CD4-positive, alpha-beta memory T cell (primary cell): ENCODE measurements at regions not wholly inside any gene's neighbourhood (a gene's known extent, or its start where the extent isn't known, plus 50 kb on each side); places are given as distances from the start of the nearest gene placed in this dataset.

ENCODE experiments used
- CTCF ChIA-PET: fragments of 350-600 bp; sonication (Branson Sonifier 250); formaldehyde crosslinking; loops from one replicate; lab custom pipeline; 2021; ENCODE audit warnings: inconsistent platforms; ENCODE audit not compliant: partially characterized antibody; lab: Charles Lee
- POLR2A ChIA-PET: fragments of 350-600 bp; sonication (Branson Sonifier 250); formaldehyde crosslinking; loops from one replicate; lab custom pipeline; 2021; ENCODE audit not compliant: partially characterized antibody; lab: Charles Lee
- DNase-seq, 5 donors: peaks; one replicate each; pipeline versions ENCODE4 v3.0.0 to v3.0.0-alpha.2; 2020 to 2022; ENCODE audit warnings: mixed read lengths in 1 of 5
- H3K27ac ChIP-seq: one replicate; pipeline ENCODE4 v1.7.0; 2013; ENCODE audit warnings: low read depth, low read length
- H3K27me3 ChIP-seq: 2 replicates; pipeline ENCODE4 v1.7.0; 2013; ENCODE audit warnings: mild to moderate bottlenecking, low read length, moderate library complexity; ENCODE audit not compliant: insufficient read depth
- H3K36me3 ChIP-seq: 2 replicates; pipeline ENCODE4 v1.7.0; 2013; ENCODE audit warnings: mild to moderate bottlenecking, low read length, moderate library complexity; ENCODE audit not compliant: insufficient read depth
- H3K4me1 ChIP-seq: 2 replicates; pipeline ENCODE4 v1.7.0; 2013; ENCODE audit warnings: mild to moderate bottlenecking, low read length, moderate library complexity; ENCODE audit not compliant: insufficient read depth
- H3K4me3 ChIP-seq, 2 donors: one replicate each; pipeline ENCODE4 v1.7.0; 2013; ENCODE audit warnings: low read length in 2 of 2, mild to moderate bottlenecking in 1 of 2
- H3K9me3 ChIP-seq, 2 donors: one replicate each; pipeline ENCODE4 v1.7.0; 2013; ENCODE audit warnings: low read length in 2 of 2, control low read depth in 1 of 2; ENCODE audit not compliant: control insufficient read depth in 1 of 2
- H3K27ac Mint-ChIP-seq, 7 donors: one replicate each; pipeline ENCODE4 v1.8.0; 2020 to 2021; ENCODE audit warnings: mixed read lengths in 7 of 7, mild to moderate bottlenecking in 6 of 7, inconsistent platforms in 3 of 7, moderate library complexity in 3 of 7
- H3K27me3 Mint-ChIP-seq, 2 donors: one replicate each; pipeline ENCODE4 v1.8.0; 2020 to 2021; ENCODE audit warnings: mixed read lengths in 2 of 2
- H3K36me3 Mint-ChIP-seq, 2 donors: one replicate each; pipeline ENCODE4 v1.8.0; 2020 to 2021; ENCODE audit warnings: mixed read lengths in 2 of 2, inconsistent platforms in 1 of 2, mild to moderate bottlenecking in 1 of 2
- H3K4me1 Mint-ChIP-seq, 4 donors: one replicate each; pipeline ENCODE4 v1.8.0; 2020 to 2021; ENCODE audit warnings: mixed read lengths in 4 of 4, mild to moderate bottlenecking in 1 of 4
- H3K4me3 Mint-ChIP-seq, 8 donors: one replicate each; pipeline ENCODE4 v1.8.0; 2020 to 2021; ENCODE audit warnings: mixed read lengths in 8 of 8, mild to moderate bottlenecking in 7 of 8, moderate library complexity in 6 of 8, inconsistent platforms in 3 of 8
- H3K9me3 Mint-ChIP-seq, 8 donors: one replicate each; pipeline ENCODE4 v1.8.0; 2020 to 2021; ENCODE audit warnings: mixed read lengths in 8 of 8, mild to moderate bottlenecking in 5 of 8, inconsistent platforms in 3 of 8, moderate library complexity in 1 of 8
- intact Hi-C: fragments of 100-400 bp; cut with micrococcal nuclease; formaldehyde crosslinking; loops from one replicate; pipeline ENCODE4 v1.15.1; 2023

DNA sequence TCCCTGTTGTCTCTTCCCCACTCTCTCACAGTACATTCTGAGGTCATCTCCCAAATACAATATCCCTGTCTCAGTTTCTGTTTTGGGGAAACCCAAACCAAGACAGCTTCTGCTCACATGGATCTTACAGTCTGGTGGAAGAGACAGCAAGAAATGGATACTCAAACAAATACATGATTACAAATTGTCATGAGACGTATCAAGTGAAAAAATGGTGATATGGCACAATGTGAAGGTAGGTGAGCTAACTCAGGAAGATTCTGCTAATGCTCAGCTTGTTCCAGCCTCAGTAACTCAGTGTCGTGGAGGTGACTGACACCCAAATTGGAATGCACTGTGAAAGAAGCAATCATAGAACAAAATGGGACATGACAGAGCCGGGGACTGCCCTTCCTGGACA is 68.3 kb downstream of the CHST1 start:
- no peak overlapping the region for H3K27ac ChIP-seq
- CTCF ChIA-PET, result no interaction called here
- H3K9me3 Mint-ChIP-seq, result peaks cover 0 to 4% (median 0%) of the 10 kb centered on the region in 8 donors
- H3K36me3 Mint-ChIP-seq, result no peaks in the 10 kb centered on the region
- no peaks in the 10 kb centered on the region for H3K4me1 Mint-ChIP-seq
- no peak overlapping the region for H3K27ac Mint-ChIP-seq
- peaks cover 8 to 24% of the 10 kb centered on the region in 2 donors for H3K27me3 Mint-ChIP-seq
- intact Hi-C loops, result no loop called here
- H3K4me1 ChIP-seq, result no peaks in the 10 kb centered on the region
- H3K4me3 Mint-ChIP-seq, result no peak overlapping the region
- no peaks in the 10 kb centered on the region for H3K9me3 ChIP-seq
- no peaks in the 10 kb centered on the region for H3K36me3 ChIP-seq
- H3K4me3 ChIP-seq, result no peak overlapping the region
- no peaks in the 10 kb centered on the region for H3K27me3 ChIP-seq
- POLR2A ChIA-PET, result no interaction called here
- DNase-seq, result no peak

GRCh38 chr11:45596571-45596970 is 68.9 kb downstream of the CHST1 start:
- peaks cover 0 to 4% (median 0%) of the 10 kb centered on the region in 8 donors for H3K9me3 Mint-ChIP-seq
- no peak overlapping the region for H3K27ac Mint-ChIP-seq
- no peaks in the 10 kb centered on the region for H3K36me3 Mint-ChIP-seq
- Histone ChIP-seq H3K27me3 (no peaks in the 10 kb centered on the region), H3K36me3 (no peaks in the 10 kb centered on the region), H3K9me3 (no peaks in the 10 kb centered on the region), H3K4me1 (no peaks in the 10 kb centered on the region), H3K4me3 (no peak overlapping the region), H3K27ac (no peak overlapping the region)
- H3K27me3 Mint-ChIP-seq, result peaks cover 8 to 24% of the 10 kb centered on the region in 2 donors
- ChIA-PET POLR2A (no interaction called here), CTCF (no interaction called here)
- no peak for DNase-seq
- H3K4me1 Mint-ChIP-seq, result no peaks in the 10 kb centered on the region
- intact Hi-C loops, result no loop called here
- no peak overlapping the region for H3K4me3 Mint-ChIP-seq

GRCh38 chr11:45593992-45594391 is 71.4 kb downstream of the CHST1 start:
- H3K4me1 Mint-ChIP-seq, result no peaks in the 10 kb centered on the region
- H3K9me3 Mint-ChIP-seq, result peaks cover 0 to 2% (median 0%) of the 10 kb centered on the region in 8 donors
- no peak for DNase-seq
- H3K27ac Mint-ChIP-seq, result no peak overlapping the region
- H3K4me3 Mint-ChIP-seq, result no peak overlapping the region
- Histone ChIP-seq H3K27ac (no peak overlapping the region), H3K4me1 (no peaks in the 10 kb centered on the region), H3K27me3 (no peaks in the 10 kb centered on the region), H3K9me3 (no peaks in the 10 kb centered on the region), H3K4me3 (no peak overlapping the region), H3K36me3 (no peaks in the 10 kb centered on the region)
- ChIA-PET CTCF (interaction anchor here (0.7 kb wide), 1 partner anchor 11 kb away, joined by 3 read pairs; no protein-coding TSS in a partner anchor), POLR2A (no interaction called here)
- peaks cover 6 to 18% of the 10 kb centered on the region in 2 donors for H3K27me3 Mint-ChIP-seq
- intact Hi-C loops, result no loop called here
- H3K36me3 Mint-ChIP-seq, result no peaks in the 10 kb centered on the region

GRCh38 chr11:45592636-45593035 is 72.8 kb downstream of the CHST1 start:
- no peak for DNase-seq

GRCh38 chr11:45590743-45591142 is 74.7 kb downstream of the CHST1 start:
- H3K36me3 ChIP-seq, result no peaks in the 10 kb centered on the region
- H3K4me1 ChIP-seq, result no peaks in the 10 kb centered on the region
- CTCF ChIA-PET, result no interaction called here
- peaks cover 12 to 15% of the 10 kb centered on the region in 2 donors for H3K27me3 Mint-ChIP-seq
- H3K4me3 ChIP-seq, result no peak overlapping the region
- H3K4me1 Mint-ChIP-seq, result no peaks in the 10 kb centered on the region
- intact Hi-C loops, result no loop called here
- DNase-seq, result no peak
- H3K9me3 Mint-ChIP-seq, result peaks cover 0 to 2% (median 0%) of the 10 kb centered on the region in 8 donors
- no peaks in the 10 kb centered on the region for H3K36me3 Mint-ChIP-seq
- H3K9me3 ChIP-seq, result no peaks in the 10 kb centered on the region
- H3K4me3 Mint-ChIP-seq, result no peak overlapping the region
- no peaks in the 10 kb centered on the region for H3K27me3 ChIP-seq
- H3K27ac Mint-ChIP-seq, result no peak overlapping the region
- H3K27ac ChIP-seq, result no peak overlapping the region
- POLR2A ChIA-PET, result no interaction called here

More at GRCh38 chr11:45592636-45593035, 72.8 kb downstream of the CHST1 start:
- CTCF ChIA-PET, result no interaction called here
- H3K27ac ChIP-seq, result no peak overlapping the region
- no peaks in the 10 kb centered on the region for H3K36me3 Mint-ChIP-seq
- no peak overlapping the region for H3K27ac Mint-ChIP-seq
- no peaks in the 10 kb centered on the region for H3K36me3 ChIP-seq
- H3K9me3 ChIP-seq, result no peaks in the 10 kb centered on the region
- H3K4me1 ChIP-seq, result no peaks in the 10 kb centered on the region
- peaks cover 6 to 15% of the 10 kb centered on the region in 2 donors for H3K27me3 Mint-ChIP-seq
- intact Hi-C loops, result no loop called here
- no peaks in the 10 kb centered on the region for H3K27me3 ChIP-seq
- H3K4me3 ChIP-seq, result no peak overlapping the region
- peaks cover 0 to 2% (median 0%) of the 10 kb centered on the region in 8 donors for H3K9me3 Mint-ChIP-seq
- no peaks in the 10 kb centered on the region for H3K4me1 Mint-ChIP-seq
- H3K4me3 Mint-ChIP-seq, result no peak overlapping the region
- POLR2A ChIA-PET, result no interaction called here

GRCh38 chr11:45585205-45585604 is 80.2 kb downstream of the CHST1 start:
- ChIA-PET POLR2A (no interaction called here), CTCF (no interaction called here)
- Histone ChIP-seq H3K4me3 (no peak overlapping the region), H3K4me1 (no peaks in the 10 kb centered on the region), H3K27me3 (no peaks in the 10 kb centered on the region), H3K9me3 (no peaks in the 10 kb centered on the region), H3K36me3 (no peaks in the 10 kb centered on the region), H3K27ac (no peak overlapping the region)
- H3K27ac Mint-ChIP-seq, result no peak overlapping the region
- H3K27me3 Mint-ChIP-seq, result peaks cover 19 to 35% of the 10 kb centered on the region in 2 donors
- intact Hi-C loops, result no loop called here
- no peaks in the 10 kb centered on the region for H3K4me1 Mint-ChIP-seq
- no peak overlapping the region for H3K4me3 Mint-ChIP-seq
- H3K9me3 Mint-ChIP-seq, result peaks cover 0 to 2% (median 0%) of the 10 kb centered on the region in 8 donors
- no peak for DNase-seq
- H3K36me3 Mint-ChIP-seq, result no peaks in the 10 kb centered on the region

DNA sequence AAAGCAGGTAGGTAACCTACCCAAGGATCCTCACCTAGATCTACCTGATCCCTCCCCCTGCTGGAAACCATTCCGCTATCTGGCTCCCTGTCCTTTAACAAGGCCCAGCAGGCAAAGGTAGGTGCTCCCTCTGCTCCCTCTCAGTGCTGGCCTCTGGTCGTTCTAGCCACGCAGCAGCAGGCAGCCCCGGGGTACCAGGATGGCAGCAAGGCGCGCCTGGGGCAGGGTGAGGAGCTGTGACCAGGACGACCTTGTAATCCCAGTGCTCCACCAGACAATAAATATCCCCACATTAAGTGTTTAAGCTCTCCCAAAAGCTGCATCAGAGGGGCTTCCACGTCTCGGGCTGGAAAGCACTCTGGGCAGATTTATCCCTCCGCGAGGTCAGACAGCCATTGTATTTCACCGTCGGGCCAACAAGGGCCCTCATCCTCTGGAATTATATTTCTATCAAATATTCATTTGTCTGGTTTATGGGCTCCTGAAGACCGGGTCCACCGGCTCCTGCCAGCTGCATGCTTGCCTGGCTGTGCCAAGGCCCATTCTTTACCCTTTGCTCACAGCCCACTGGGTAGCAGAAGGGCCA is 81.3 kb downstream of the CHST1 start:
- H3K27ac ChIP-seq, result no peak overlapping the region
- POLR2A ChIA-PET, result no interaction called here

More for the DNA sequence above, 81.3 kb downstream of the CHST1 start:
- Histone ChIP-seq H3K9me3 (no peaks in the 10 kb centered on the region), H3K4me1 (no peaks in the 10 kb centered on the region), H3K27me3 (no peaks in the 10 kb centered on the region), H3K4me3 (no peak overlapping the region), H3K36me3 (no peaks in the 10 kb centered on the region)
- H3K27me3 Mint-ChIP-seq, result peaks cover 23 to 40% of the 10 kb centered on the region in 2 donors
- H3K36me3 Mint-ChIP-seq, result no peaks in the 10 kb centered on the region
- H3K4me3 Mint-ChIP-seq, result no peak overlapping the region
- H3K9me3 Mint-ChIP-seq, result peaks cover 0 to 2% (median 0%) of the 10 kb centered on the region in 8 donors
- CTCF ChIA-PET, result no interaction called here
- intact Hi-C loops, result no loop called here
- DNase-seq, result no peak
- no peaks in the 10 kb centered on the region for H3K4me1 Mint-ChIP-seq
- H3K27ac Mint-ChIP-seq, result no peak overlapping the region
